ENCODE measurements at regions not wholly inside any gene's neighbourhood (a gene's known extent, or its start where the extent isn't known, plus 50 kb on each side); places are given as distances from the start of the nearest gene placed in this dataset.

- no peaks in the 10 kb centered on the region for H3K9me3 ChIP-seq (ENCODE audit: low read depth)
- H3K79me2 ChIP-seq (ENCODE audit: insufficient read depth), result no peaks in the 10 kb centered on the region
- no peaks in the 10 kb centered on the region for H3F3A ChIP-seq (ENCODE audit: insufficient read depth)
- no peak overlapping the region for H3K4me3 ChIP-seq
- H3K36me3 ChIP-seq (ENCODE audit: low read depth), result no peaks in the 10 kb centered on the region
- H3K9ac ChIP-seq, result no peak overlapping the region
- H3K9me2 ChIP-seq (ENCODE audit: insufficient read depth), result no peaks in the 10 kb centered on the region
- H2AFZ ChIP-seq, result no peak overlapping the region
- H3K27me3 ChIP-seq (replicated peaks; ENCODE audit: insufficient read depth), result no peaks in the 10 kb centered on the region
- no peak overlapping the region for H3K4me2 ChIP-seq (ENCODE audit: unreplicated experiment)
- TF ChIP-seq EZH2 (IDR thresholded peaks at IDR 0.05; ENCODE audit: insufficient read depth, poor library complexity, severe bottlenecking) (no peak), EZH2phosphoT487 (IDR thresholded peaks at IDR 0.05; ENCODE audit: insufficient read depth, low read depth) (no peak)
- H4K20me1 ChIP-seq (ENCODE audit: insufficient read depth), result no peaks in the 10 kb centered on the region
- H3K27ac ChIP-seq, result no peak overlapping the region
- no peak for DNase-seq
- H3K4me1 ChIP-seq (ENCODE audit: insufficient read depth), result no peaks in the 10 kb centered on the region
- WGBS, 2 experiments (ENCODE audit: low coverage in 1 of 2, low lambda C conversion rate in 2 of 2, missing lambda C conversion rate in 2 of 2), result 26 to 31% methylated on average over 3 of the region's 3 CpGs
- in situ Hi-C loops (cut with MboI), result no loop called here
These were observed 132.1 kb downstream of the SPRY1 start for GRCh38 chr4:123528501-123529277.

GRCh38 chr4:123529278-123529568 lies 132.6 kb downstream of the SPRY1 start:
- Histone ChIP-seq H3K9me2 (ENCODE audit: insufficient read depth) (no peaks in the 10 kb centered on the region), H3K4me3 (no peak overlapping the region), H2AFZ (no peak overlapping the region), H3K27ac (no peak overlapping the region), H3K36me3 (ENCODE audit: low read depth) (no peaks in the 10 kb centered on the region), H3K79me2 (ENCODE audit: insufficient read depth) (no peaks in the 10 kb centered on the region), H4K20me1 (ENCODE audit: insufficient read depth) (no peaks in the 10 kb centered on the region), H3K9ac (no peak overlapping the region), H3F3A (ENCODE audit: insufficient read depth) (no peaks in the 10 kb centered on the region), H3K27me3 (replicated peaks; ENCODE audit: insufficient read depth) (no peaks in the 10 kb centered on the region), H3K4me1 (ENCODE audit: insufficient read depth) (no peaks in the 10 kb centered on the region), H3K4me2 (ENCODE audit: unreplicated experiment) (no peak overlapping the region), H3K9me3 (ENCODE audit: low read depth) (no peaks in the 10 kb centered on the region)
- no peak for DNase-seq
- TF ChIP-seq EZH2phosphoT487 (IDR thresholded peaks at IDR 0.05; ENCODE audit: insufficient read depth, low read depth) (no peak), EZH2 (IDR thresholded peaks at IDR 0.05; ENCODE audit: insufficient read depth, poor library complexity, severe bottlenecking) (no peak)
- 83 to 89% methylated on average over 2 of the region's 2 CpGs for WGBS, 2 experiments (ENCODE audit: low coverage in 1 of 2, low lambda C conversion rate in 2 of 2, missing lambda C conversion rate in 2 of 2)
- in situ Hi-C loops (cut with MboI), result no loop called here

GRCh38 chr4:123530357-123530756 lies 133.8 kb downstream of the SPRY1 start:
- no peak for TF ChIP-seq EZH2 (IDR thresholded peaks at IDR 0.05; ENCODE audit: insufficient read depth, poor library complexity, severe bottlenecking)
- TF ChIP-seq EZH2phosphoT487 (IDR thresholded peaks at IDR 0.05; ENCODE audit: insufficient read depth, low read depth), result no peak
- Histone ChIP-seq H3K27ac (no peak overlapping the region), H3K79me2 (ENCODE audit: insufficient read depth) (no peaks in the 10 kb centered on the region), H3K4me2 (ENCODE audit: unreplicated experiment) (no peak overlapping the region), H2AFZ (no peak overlapping the region), H4K20me1 (ENCODE audit: insufficient read depth) (no peaks in the 10 kb centered on the region), H3K9ac (no peak overlapping the region), H3K4me1 (ENCODE audit: insufficient read depth) (no peaks in the 10 kb centered on the region), H3K9me3 (ENCODE audit: low read depth) (no peaks in the 10 kb centered on the region), H3K36me3 (ENCODE audit: low read depth) (no peaks in the 10 kb centered on the region), H3K9me2 (ENCODE audit: insufficient read depth) (no peaks in the 10 kb centered on the region), H3K27me3 (replicated peaks; ENCODE audit: insufficient read depth) (no peaks in the 10 kb centered on the region), H3F3A (ENCODE audit: insufficient read depth) (no peaks in the 10 kb centered on the region), H3K4me3 (no peak overlapping the region)
- in situ Hi-C loops (cut with MboI), result no loop called here
- 80 to 83% methylated on average over 3 of the region's 3 CpGs for WGBS, 2 experiments (ENCODE audit: low coverage in 1 of 2, low lambda C conversion rate in 2 of 2, missing lambda C conversion rate in 2 of 2)
- no peak for DNase-seq

GRCh38 chr4:123535037-123535748 lies 138.6 kb downstream of the SPRY1 start:
- Histone ChIP-seq H2AFZ (no peak overlapping the region), H3K9ac (no peak overlapping the region), H3K36me3 (ENCODE audit: low read depth) (no peaks in the 10 kb centered on the region), H3F3A (ENCODE audit: insufficient read depth) (no peaks in the 10 kb centered on the region), H3K27ac (no peak overlapping the region), H3K9me3 (ENCODE audit: low read depth) (no peaks in the 10 kb centered on the region), H3K79me2 (ENCODE audit: insufficient read depth) (no peaks in the 10 kb centered on the region), H4K20me1 (ENCODE audit: insufficient read depth) (no peaks in the 10 kb centered on the region), H3K4me2 (ENCODE audit: unreplicated experiment) (no peak overlapping the region), H3K9me2 (ENCODE audit: insufficient read depth) (no peaks in the 10 kb centered on the region), H3K27me3 (replicated peaks; ENCODE audit: insufficient read depth) (no peaks in the 10 kb centered on the region), H3K4me1 (ENCODE audit: insufficient read depth) (no peaks in the 10 kb centered on the region), H3K4me3 (no peak overlapping the region)
- WGBS, 2 experiments (ENCODE audit: low coverage in 1 of 2, low lambda C conversion rate in 2 of 2, missing lambda C conversion rate in 2 of 2), result 86 to 89% methylated on average over 1 of the region's 1 CpG
- no peak for DNase-seq
- TF ChIP-seq EZH2phosphoT487 (IDR thresholded peaks at IDR 0.05; ENCODE audit: insufficient read depth, low read depth) (no peak), EZH2 (IDR thresholded peaks at IDR 0.05; ENCODE audit: insufficient read depth, poor library complexity, severe bottlenecking) (no peak)
- in situ Hi-C loops (cut with MboI), result no loop called here
